ENCODE measurements at regions not wholly inside any gene's neighbourhood (a gene's known extent, or its start where the extent isn't known, plus 50 kb on each side); places are given as distances from the start of the nearest gene placed in this dataset.
"Not testable (repeated sequence)": the region's sequence is repeated elsewhere in the genome, so short reads cannot be mapped to it uniquely, and the experiment has no call there.

DNA sequence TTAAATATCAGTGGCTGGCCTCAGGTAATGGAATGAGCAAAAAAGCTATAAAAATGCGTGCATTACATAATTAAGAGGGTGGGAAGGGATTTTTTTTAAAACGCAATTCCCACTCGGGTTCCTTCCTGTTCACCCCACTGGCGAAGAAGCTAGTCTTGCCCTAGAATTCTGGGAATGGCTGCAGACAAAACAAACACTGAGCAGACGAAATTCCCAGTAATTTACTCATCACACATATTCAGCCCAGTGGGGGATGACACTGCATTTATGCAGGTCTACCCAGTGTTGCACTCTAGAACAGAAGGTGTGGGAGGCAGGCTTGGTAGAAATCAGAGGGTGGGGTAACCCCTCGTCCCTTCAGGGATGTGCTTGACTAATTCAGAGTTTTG, 2695.0 kb upstream of the DEFB115 start:
- no peaks in the 10 kb centered on the region for H3K9me3 ChIP-seq
- H3K36me3 ChIP-seq: no peaks in the 10 kb centered on the region
- no peaks in the 10 kb centered on the region for H3K4me1 ChIP-seq
- H3K4me3 ChIP-seq: no peak overlapping the region
- TF ChIP-seq, protein P1, sequence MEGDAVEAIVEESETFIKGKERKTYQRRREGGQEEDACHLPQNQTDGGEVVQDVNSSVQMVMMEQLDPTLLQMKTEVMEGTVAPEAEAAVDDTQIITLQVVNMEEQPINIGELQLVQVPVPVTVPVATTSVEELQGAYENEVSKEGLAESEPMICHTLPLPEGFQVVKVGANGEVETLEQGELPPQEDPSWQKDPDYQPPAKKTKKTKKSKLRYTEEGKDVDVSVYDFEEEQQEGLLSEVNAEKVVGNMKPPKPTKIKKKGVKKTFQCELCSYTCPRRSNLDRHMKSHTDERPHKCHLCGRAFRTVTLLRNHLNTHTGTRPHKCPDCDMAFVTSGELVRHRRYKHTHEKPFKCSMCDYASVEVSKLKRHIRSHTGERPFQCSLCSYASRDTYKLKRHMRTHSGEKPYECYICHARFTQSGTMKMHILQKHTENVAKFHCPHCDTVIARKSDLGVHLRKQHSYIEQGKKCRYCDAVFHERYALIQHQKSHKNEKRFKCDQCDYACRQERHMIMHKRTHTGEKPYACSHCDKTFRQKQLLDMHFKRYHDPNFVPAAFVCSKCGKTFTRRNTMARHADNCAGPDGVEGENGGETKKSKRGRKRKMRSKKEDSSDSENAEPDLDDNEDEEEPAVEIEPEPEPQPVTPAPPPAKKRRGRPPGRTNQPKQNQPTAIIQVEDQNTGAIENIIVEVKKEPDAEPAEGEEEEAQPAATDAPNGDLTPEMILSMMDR (IDR thresholded peaks at IDR 0.05): no peak
- DNase-seq (ENCODE audit: low spot score): no peak
- H3K27me3 ChIP-seq: no peaks in the 10 kb centered on the region
- no peak overlapping the region for H3K27ac ChIP-seq

DNA sequence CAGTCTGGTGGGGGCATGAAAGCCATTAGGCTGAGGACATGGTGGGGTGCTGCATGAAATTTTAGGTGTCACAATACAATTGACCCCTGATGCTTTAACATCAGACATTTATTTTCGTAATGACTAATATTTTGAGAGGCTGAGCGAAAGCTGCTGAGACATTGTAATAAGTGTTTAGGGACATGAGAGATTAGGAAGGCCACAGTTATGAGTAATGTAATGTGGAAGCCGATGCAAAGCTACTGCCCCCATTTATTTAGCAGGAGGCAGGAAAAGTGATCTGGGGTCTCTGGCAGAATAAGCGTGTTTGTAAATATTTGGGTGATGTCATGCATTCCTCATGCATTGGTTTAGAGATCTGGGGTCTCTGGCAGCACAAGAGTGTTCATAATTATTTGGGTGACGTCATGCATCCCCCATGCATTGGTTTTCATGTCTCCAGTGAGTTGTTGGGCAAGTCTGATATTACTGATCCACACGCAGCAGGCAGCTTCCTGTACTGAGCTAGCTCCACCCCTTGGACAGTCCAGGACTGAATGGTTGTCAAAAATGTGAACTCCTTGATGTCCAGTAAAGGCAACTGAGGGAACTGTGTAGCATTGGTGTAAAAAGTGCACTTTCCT, 2694.5 kb upstream of the DEFB115 start:
- H3K9me3 ChIP-seq; H3K36me3 ChIP-seq; DNase-seq (ENCODE audit: low spot score); H3K4me1 ChIP-seq; H3K4me3 ChIP-seq; H3K27ac ChIP-seq; H3K27me3 ChIP-seq: not testable (repeated sequence)

DNA sequence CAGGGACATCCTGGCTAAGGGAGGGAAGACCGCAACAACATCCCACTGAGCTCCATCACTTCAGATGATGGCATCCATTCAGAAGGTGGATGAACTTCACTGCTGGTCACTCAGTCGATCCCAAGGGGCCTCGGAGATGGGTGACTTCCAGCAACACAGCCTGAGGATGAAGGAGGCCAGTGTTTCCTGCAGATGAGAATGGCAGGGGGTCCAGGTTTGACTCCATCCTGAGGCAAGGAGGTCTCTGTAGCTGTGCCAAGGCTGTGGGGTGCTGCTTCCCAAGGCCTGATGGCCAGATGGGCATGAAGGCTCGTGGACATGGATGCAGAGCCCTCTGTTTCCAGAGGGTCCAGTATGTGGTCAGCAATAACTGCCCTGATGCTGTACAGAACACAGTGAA, 2693.4 kb upstream of the DEFB115 start:
- DNase-seq (ENCODE audit: low spot score); H3K9me3 ChIP-seq; H3K4me3 ChIP-seq; H3K36me3 ChIP-seq; H3K27ac ChIP-seq; H3K27me3 ChIP-seq; H3K4me1 ChIP-seq: not testable (repeated sequence)

DNA sequence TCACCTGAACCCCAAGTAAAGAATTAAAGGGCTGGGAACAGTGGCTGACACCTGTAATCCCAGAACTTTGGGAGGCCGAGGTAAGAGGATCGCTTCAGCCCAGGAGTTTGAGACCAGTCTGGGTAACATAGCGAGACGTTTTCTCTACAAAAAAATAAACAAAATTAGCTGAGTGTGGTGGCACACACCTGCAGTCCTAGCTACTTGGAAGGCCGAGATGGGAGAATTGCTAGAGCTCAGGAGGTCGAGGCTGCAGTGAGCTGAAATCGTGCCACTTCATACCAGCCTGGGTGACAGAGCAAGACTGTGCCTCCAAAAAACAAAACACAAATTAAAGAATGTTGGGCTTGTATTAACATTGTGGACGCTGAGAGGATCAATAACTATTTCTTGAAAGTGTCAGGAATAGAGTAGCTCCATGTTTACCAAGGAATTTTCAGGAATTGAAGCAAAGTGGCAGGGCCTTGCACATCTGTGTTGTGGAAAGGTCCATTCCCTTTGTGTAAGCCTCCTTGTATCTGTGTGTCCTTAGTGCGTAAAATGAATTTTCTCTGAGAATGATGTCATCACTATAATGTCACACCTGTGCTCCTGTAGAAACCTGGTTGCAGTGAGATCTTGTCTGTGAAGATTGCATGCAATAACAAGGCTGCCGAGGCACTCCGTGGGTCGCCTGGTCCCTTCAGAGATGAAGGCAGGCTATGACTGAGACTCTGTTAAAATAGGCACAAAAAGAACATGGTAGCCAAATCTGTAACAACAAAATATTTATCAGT, 2692.6 kb upstream of the DEFB115 start:
- H3K4me1 ChIP-seq; DNase-seq (ENCODE audit: low spot score); H3K27me3 ChIP-seq; H3K36me3 ChIP-seq; H3K27ac ChIP-seq; H3K4me3 ChIP-seq; H3K9me3 ChIP-seq: not testable (repeated sequence)

DNA sequence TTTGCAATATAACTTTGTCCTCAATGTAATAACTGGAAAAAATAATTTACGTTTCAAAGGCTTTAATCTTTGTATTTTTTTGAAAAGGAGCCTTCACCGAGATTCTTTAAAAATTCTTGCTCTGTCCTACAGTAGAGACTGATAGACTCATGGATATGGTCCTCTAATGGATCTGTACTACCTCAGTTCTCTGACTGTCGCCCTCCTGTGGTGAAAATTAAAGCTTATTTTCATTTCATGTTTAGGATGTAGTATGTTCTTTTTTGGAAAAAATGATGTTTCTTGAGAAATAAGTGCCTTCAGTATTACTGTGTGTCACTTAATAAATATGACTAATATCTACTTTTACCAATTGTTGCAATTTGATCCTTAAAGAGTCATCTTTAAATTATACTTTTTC, 2681.5 kb upstream of the DEFB115 start:
- not testable (repeated sequence) for H3K4me3 ChIP-seq; DNase-seq (ENCODE audit: low spot score); H3K27me3 ChIP-seq; H3K9me3 ChIP-seq; H3K4me1 ChIP-seq; H3K27ac ChIP-seq; H3K36me3 ChIP-seq

DNA sequence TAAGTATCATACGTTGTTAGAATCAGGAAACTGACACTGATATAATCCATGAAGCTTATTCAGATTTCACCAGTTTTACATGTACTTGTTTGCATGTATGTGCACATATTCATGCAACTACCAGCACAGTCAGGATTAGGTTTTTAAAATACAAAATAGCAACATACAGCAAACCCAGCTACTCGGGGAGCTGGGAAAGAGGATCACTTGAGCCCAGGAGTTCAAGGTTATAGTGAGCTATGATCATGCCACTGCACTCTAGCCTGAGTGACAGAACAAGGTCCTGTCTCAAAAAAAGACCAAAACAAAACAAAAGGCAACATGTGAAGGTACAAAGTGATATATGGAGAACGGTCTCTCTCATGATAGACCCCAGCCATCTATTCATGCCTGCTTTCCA, 2665.8 kb upstream of the DEFB115 start:
- H3K36me3 ChIP-seq; DNase-seq (ENCODE audit: low spot score); H3K27me3 ChIP-seq; H3K9me3 ChIP-seq; H3K4me1 ChIP-seq; H3K27ac ChIP-seq; H3K4me3 ChIP-seq: not testable (repeated sequence)

DNA sequence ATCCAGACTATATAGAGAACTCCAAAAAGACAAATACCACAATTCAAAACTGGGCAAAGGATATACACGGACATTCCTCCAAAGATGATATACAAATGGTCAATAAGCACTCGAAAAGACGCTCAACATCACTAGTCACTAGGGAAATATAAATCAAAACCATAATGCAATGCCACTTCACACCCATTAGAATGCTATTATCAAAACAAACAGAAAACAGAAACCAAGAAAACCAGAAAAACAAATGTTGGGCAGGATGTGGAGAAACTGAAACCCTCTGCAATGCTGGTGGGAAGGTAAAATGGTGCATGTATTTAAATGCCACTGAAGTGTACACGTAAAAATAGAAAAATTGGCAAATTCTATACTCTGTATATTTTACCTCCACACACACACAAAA, 2664.1 kb upstream of the DEFB115 start:
- not testable (repeated sequence) for H3K4me3 ChIP-seq; H3K36me3 ChIP-seq; H3K9me3 ChIP-seq; H3K4me1 ChIP-seq; H3K27ac ChIP-seq; H3K27me3 ChIP-seq; DNase-seq (ENCODE audit: low spot score)

DNA sequence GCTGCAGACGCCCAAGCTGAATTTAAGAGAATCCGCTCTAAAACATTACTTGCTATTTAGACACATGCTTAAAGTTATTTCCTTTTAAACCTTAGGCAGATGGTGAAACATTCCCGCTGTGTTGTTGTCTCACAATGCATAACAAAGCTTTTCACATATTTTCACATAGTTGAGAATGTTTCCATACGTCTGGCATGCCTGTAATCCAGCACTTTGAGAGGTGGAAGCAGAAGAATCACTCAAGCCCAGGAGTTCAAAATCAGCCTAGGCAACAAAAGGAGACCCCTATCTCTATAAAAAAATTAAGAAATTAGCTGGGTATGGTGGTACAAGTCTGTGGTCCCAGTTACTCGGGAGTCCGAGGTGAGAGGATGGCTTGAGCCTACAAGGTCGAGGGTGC, 2663.0 kb upstream of the DEFB115 start:
- DNase-seq (ENCODE audit: low spot score); H3K9me3 ChIP-seq; H3K4me1 ChIP-seq; H3K27ac ChIP-seq; H3K4me3 ChIP-seq; H3K27me3 ChIP-seq; H3K36me3 ChIP-seq: not testable (repeated sequence)

DNA sequence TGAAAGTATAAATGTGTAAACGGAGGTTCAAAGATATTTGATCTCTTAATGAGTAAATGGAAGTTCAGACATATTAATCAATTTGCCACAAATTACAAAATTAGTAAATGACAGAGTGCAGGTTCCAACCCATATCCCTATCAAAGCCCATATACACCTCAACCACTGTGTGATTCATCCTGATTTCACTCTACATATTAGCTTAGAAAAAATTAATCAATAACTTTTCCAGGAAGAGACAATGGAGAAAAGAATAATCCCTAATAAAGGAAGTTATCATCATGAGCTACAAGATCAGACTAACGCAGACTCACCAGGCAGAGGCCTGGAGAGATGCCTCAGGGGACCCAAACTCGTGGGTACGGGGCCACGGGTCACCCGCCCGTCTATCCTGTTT, 2655.5 kb upstream of the DEFB115 start:
- H3K27ac ChIP-seq: peak overlapping the region; percentile 50 to 83
- not testable (repeated sequence) for H3K27me3 ChIP-seq; H3K9me3 ChIP-seq; H3K4me1 ChIP-seq; DNase-seq (ENCODE audit: low spot score); H3K36me3 ChIP-seq
- peak overlapping the region; percentile 56 to 67 for H3K4me3 ChIP-seq

DNA sequence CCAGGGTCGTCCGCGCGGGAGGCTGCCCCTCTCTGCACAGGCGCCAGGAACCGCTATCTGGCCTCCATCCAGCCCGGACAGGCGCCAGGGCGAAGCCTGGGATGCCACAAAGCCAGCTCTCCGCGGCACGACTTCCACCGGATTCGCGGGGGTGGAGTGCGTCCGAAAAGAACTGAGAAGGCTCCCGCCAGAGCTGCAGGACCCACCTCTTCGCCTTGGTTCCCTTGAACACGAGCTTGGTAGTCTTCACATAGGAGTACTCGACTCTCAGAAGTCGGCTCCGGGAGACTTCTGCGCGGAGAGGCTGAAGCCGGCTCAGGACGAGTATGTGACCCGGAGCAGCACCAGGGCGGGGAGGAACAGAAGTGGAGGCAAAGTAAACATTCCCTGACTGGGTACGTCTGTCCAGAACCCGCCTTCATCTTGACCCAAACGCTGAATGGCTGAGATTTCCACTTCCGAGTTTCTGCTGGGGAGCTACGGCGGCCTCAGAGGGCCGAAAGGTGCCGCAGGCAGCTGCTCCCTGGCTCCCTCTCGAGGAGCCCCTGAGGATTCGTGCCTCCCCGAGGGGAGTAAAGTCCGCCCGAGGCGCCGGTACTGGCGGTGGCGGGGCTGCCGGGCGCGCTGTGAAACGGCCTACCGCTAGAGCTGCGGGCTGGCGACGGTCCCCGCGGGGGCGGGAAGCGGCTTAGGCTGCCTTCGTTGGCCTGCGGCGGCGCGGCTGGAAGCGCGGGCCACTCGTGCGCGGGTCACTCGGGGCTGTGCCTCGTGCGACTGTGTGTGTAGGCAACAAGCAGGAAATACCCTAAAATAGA, 2654.9 kb upstream of the DEFB115 start:
- peak; percentile 68 for DNase-seq (ENCODE audit: low spot score)
- not testable (repeated sequence) for H3K9me3 ChIP-seq, H3K4me1 ChIP-seq, H3K27me3 ChIP-seq, H3K36me3 ChIP-seq
- Histone ChIP-seq H3K4me3 (peak overlapping the region; percentile 56 to 67), H3K27ac (peak overlapping the region; percentile 50 to 83)
- TF ChIP-seq, protein P1 (IDR thresholded peaks at IDR 0.05): peak in 1 of 2 donors; percentile 77

DNA sequence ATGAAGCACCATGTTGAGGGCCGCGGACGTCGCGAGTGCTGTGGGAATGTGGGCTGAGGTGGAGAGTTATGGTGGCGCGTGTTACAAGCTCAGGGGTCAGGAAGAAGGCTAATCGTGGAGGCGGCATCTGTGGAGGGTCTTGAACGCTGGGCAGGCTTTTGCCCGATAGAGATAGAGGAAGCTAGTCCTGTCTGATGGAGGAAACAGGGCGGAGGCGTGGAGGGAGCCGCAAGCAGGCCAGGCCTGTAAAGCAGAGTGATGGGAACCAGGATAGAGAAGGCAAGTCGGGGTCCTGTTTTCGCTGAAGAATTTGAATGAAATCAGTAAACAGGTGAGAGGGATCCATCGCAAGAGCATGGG, 2654.3 kb upstream of the DEFB115 start:
- not testable (repeated sequence) for H3K36me3 ChIP-seq; DNase-seq (ENCODE audit: low spot score); H3K9me3 ChIP-seq; H3K27me3 ChIP-seq; H3K4me1 ChIP-seq
- Histone ChIP-seq H3K27ac (peak overlapping the region; percentile 50 to 83), H3K4me3 (peak overlapping the region in 1 of 2 donors; percentile 67)
